NCI-H524 treated with DMSO at 0.1 percent for 48 hours (cell line): ENCODE measurements at regions not wholly inside any gene's neighbourhood (a gene's known extent, or its start where the extent isn't known, plus 50 kb on each side); places are given as distances from the start of the nearest gene placed in this dataset.
A peak's percentile ranks its signal among the peaks of the same experiment; 100 is the strongest.
"Not testable (repeated sequence)": the region's sequence is repeated elsewhere in the genome, so short reads cannot be mapped to it uniquely, and the experiment has no call there.

ENCODE experiments used
- DNase-seq: peaks from one replicate; lab custom pipeline; 2025; lab: John Stamatoyannopoulos, UW

DNA sequence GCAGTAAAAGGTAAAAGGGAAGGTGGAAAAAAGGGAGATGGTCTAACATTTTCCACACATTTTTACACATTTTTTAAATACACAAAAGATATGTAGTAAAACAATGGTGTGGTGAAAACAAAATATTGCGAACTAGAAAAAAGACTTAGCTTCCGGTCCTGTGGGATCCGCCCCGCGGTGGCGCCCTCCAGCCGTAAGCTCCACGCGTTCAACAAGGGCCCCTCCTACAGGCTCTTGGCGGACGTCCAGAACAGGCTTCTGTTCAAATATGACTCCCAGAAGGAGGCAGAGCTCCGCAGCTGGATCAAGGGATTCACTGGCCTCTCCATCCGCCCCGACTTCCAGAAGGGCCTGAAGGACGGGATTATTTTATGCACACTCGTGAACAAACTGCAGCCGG lies 134.1 kb upstream of the TEKT4 start:
- peak; percentile 50 for DNase-seq

GRCh38 chr2:94737736-94738342 lies 133.4 kb upstream of the TEKT4 start:
- DNase-seq = not testable (repeated sequence)

DNA sequence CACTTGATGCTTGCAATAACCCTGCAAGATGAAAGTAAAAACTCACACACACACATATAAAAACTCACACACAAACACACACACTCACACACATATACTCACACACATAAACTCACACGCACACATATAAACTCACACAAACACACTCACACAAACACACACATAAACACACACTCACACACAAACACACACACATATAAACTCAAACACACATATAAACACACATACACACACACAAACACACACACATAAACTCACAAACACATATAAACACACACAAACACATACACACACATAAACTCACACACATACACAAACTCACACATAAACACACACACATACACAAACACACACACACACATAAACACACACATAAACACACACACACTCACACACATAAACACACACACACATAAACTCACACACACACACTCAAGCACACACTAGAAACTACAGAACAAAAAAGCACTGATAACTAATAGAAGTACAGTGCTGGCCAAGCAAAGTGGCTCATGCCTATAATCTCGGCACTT lies 117.7 kb upstream of the TEKT4 start:
- DNase-seq = no peak

- DNase-seq = no peak
Observed at GRCh38 chr2:94758546-94758945, 112.7 kb upstream of the TEKT4 start.

GRCh38 chr2:94759211-94759610 lies 112.0 kb upstream of the TEKT4 start:
- DNase-seq = no peak

DNA sequence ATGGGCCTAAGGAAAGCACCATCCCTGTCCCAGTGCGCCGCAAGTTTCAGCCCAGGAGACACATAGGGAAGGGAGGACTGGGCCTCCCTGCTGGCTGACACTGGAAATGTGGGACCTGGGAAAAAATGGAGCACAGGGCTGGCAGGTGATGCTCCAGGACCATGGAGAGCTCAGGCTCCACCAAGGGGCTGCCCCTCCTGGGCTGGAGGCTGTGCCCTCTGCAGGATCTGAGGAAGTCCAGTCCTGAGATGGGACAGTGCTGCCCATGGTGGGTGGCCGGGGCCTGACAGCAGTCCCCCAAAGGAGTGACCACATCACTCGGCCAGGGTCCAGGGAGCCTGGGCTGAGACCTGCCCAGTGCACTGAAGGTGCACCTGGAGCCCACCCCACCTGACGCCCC lies 108.6 kb upstream of the TEKT4 start:
- DNase-seq = no peak

GRCh38 chr2:94763318-94763717 lies 107.9 kb upstream of the TEKT4 start:
- no peak for DNase-seq

DNA sequence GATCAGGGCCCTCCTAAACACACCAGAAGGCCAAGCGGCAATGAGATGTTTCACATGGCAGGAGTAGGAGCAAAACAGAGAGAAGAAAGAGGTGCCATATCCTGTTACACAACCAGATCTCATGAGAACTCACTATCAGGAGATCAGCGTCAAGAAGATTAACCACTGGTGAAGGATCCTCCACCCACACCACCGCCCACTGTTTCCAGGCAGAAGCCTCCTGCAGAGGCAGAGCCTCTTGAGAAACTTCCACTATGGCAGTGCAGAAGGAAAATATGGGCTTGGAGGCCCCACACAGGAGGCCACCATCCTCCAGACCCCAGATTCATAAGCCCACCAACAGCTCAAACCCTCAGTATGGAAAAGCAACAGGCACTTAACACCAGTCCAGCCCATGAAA lies 106.9 kb upstream of the TEKT4 start:
- DNase-seq = not testable (repeated sequence)

- no peak for DNase-seq
Observed at GRCh38 chr2:94767336-94767735, 103.9 kb upstream of the TEKT4 start.

DNA sequence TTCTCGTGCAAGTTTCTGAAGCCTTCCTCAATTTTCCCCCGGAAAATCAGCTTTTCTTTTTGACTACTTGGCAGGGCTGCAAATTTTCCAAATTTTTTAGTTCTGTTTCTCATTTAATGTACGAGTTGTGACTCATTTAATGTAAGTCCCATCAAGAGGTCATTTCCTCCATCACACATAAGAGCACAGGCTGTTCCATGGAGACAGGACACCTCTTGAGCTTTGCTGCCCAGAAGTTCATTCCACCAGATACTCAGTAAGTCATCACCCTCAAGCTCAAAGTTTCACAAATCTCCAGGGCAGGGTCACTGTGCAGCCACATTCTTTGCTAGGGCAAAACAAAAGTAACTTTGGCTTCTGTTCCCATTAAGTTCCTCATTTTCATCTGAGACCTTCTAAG lies 101.5 kb upstream of the TEKT4 start:
- no peak for DNase-seq

- no peak for DNase-seq
Observed at GRCh38 chr2:94774851-94775250, 96.4 kb upstream of the TEKT4 start.

GRCh38 chr2:94776036-94776435 lies 95.2 kb upstream of the TEKT4 start:
- no peak for DNase-seq

GRCh38 chr2:94785105-94785504 lies 86.1 kb upstream of the TEKT4 start:
- not testable (repeated sequence) for DNase-seq

GRCh38 chr2:94786424-94786823 lies 84.8 kb upstream of the TEKT4 start:
- DNase-seq = not testable (repeated sequence)

DNA sequence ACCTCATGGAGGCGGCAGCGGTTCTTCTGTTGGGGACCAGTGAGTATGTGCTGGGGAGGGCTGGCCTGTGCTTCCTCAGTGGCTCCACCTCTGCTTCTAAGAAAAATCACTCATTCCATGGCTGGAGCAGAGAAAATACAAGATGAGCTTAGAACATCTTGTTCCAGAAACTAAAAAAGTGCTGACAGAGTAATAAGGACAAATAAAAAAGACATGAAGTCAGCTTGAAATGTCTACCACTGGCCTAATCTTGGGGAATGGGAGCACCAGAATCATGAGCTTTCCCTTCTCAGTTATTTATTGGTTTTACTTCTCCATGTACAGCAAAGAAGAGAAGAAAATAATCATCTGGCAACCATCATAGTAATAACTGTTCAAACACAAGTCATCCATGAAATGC lies 81.1 kb upstream of the TEKT4 start:
- DNase-seq = not testable (repeated sequence)

DNA sequence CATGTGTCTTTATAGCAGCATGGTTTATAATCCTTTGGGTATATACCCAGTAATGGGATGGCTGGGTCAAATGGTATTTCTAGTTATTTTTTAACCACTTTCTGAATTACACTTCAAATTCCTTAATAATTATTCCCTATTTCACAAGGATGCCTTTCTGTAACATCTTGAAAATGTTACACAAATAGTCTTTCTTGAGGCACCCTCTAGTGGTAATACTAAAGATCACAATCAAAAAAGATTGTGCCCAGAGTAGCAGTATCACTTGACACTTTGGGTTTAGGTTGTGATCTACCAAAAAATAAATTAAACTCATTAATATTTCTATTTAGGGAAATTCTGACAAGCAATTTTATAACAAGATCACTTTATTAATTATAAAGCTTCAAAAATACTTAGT lies 74.0 kb upstream of the TEKT4 start:
- not testable (repeated sequence) for DNase-seq
